HFFc6 (cell line): ENCODE measurements at regions not wholly inside any gene's neighbourhood (a gene's known extent, or its start where the extent isn't known, plus 50 kb on each side); places are given as distances from the start of the nearest gene placed in this dataset.

Experiments used
- DNase-seq: peaks from one replicate; pipeline ENCODE4 v3.0.0-alpha.2; 2018
- H3K27ac Mint-ChIP-seq: 2 replicates; pipeline ENCODE4 v1.8.0; 2020; ENCODE audit warnings: mild to moderate bottlenecking, mixed read lengths
- H3K27me3 Mint-ChIP-seq: 2 replicates; pipeline ENCODE4 v1.8.0; 2021; ENCODE audit warnings: mild to moderate bottlenecking, moderate library complexity, mixed read lengths; ENCODE audit not compliant: insufficient read depth
- H3K36me3 Mint-ChIP-seq: 2 replicates; pipeline ENCODE4 v1.8.0; 2021; ENCODE audit warnings: low read depth, mixed read lengths
- H3K4me1 Mint-ChIP-seq: 2 replicates; pipeline ENCODE4 v1.8.0; 2020; ENCODE audit warnings: low read depth, mixed read lengths
- H3K4me3 Mint-ChIP-seq: 2 replicates; pipeline ENCODE4 v1.8.0; 2020; ENCODE audit warnings: mild to moderate bottlenecking, moderate library complexity, mixed read lengths
- H3K9me3 Mint-ChIP-seq: 2 replicates; pipeline ENCODE4 v1.8.0; 2020; ENCODE audit warnings: mild to moderate bottlenecking, mixed read lengths
- TF ChIP-seq, protein P1 (sequence below): fragments of 200-600 bp; sonication (generic); IDR thresholded peaks from 2 replicates; pipeline ENCODE4 v1.5.0; 2021; ENCODE audit warnings: antibody characterized with exemption, mild to moderate bottlenecking

DNA sequence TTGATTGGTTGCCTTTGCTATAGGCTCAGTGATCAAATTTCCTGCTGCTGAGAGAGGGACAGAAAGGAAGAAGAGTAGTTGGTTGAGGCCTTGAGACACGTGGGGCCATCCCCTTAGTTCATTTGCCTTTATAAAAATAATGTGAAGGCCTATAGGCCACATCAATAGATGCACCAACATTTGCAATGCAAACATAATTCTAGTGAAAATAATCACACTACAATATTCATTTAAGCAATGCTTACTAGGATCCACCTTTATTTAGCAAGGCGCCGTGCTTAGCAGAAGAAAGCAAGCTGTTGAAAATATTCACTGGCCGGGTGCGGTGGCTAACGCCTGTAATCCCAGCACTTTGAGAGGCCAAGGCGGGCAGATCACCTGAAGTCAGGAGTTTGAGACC is 105.3 kb upstream of the CXCR4 start:
- Mint-ChIP-seq H3K27me3 (no peaks in the 10 kb centered on the region), H3K4me3 (no peak overlapping the region), H3K36me3 (no peaks in the 10 kb centered on the region), H3K27ac (no peak overlapping the region), H3K9me3 (peaks cover 11% of the 10 kb centered on the region; the same call in 1 of the 2 replicates), H3K4me1 (no peaks in the 10 kb centered on the region)
- TF ChIP-seq, protein P1, sequence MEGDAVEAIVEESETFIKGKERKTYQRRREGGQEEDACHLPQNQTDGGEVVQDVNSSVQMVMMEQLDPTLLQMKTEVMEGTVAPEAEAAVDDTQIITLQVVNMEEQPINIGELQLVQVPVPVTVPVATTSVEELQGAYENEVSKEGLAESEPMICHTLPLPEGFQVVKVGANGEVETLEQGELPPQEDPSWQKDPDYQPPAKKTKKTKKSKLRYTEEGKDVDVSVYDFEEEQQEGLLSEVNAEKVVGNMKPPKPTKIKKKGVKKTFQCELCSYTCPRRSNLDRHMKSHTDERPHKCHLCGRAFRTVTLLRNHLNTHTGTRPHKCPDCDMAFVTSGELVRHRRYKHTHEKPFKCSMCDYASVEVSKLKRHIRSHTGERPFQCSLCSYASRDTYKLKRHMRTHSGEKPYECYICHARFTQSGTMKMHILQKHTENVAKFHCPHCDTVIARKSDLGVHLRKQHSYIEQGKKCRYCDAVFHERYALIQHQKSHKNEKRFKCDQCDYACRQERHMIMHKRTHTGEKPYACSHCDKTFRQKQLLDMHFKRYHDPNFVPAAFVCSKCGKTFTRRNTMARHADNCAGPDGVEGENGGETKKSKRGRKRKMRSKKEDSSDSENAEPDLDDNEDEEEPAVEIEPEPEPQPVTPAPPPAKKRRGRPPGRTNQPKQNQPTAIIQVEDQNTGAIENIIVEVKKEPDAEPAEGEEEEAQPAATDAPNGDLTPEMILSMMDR, result no peak
- no peak for DNase-seq

DNA sequence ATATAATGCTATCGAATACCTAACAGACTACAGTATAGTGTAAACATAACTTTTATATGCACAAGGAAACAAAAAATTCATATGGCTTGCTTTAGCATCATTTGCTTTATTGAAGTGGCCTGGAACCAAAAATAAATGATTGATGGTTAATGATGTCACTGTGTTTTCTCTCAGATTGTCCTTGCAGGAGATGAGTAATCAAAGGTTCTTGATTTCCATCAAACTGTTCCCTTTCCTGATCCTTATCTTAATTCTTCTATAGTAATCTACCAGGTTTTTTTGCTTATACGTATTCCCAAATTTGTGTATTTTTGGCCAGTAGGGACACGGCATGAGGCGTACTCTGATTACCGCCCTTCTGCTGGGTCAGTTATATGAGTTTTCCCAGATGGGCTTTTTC is 104.9 kb upstream of the CXCR4 start:
- Mint-ChIP-seq H3K27me3 (no peaks in the 10 kb centered on the region), H3K36me3 (no peaks in the 10 kb centered on the region), H3K27ac (no peak overlapping the region), H3K4me3 (no peak overlapping the region), H3K4me1 (no peaks in the 10 kb centered on the region), H3K9me3 (peaks cover 7% of the 10 kb centered on the region; the same call in 1 of the 2 replicates)
- DNase-seq, result no peak
- TF ChIP-seq, protein P1, result no peak

DNA sequence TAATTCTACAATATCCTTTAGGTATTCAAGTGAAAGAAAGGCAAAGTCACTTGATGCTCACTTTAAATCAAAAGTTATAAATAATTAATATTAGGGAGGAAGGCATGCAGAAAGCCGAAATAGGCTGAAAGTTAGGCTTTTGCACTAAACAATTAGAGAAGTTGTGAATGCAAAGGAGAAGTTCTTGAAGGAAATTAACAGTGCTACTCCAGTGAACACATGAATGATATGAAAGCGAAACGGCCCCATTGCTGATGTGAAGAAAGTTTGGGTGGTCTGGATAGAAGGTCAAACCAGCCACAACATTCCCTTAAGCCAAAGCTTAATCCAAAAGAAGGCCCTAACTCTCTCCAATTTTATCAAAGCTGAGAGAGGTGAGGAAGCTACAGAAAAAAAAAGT is 103.1 kb upstream of the CXCR4 start:
- no peak for DNase-seq
- no peak overlapping the region for H3K27ac Mint-ChIP-seq
- no peaks in the 10 kb centered on the region for H3K4me1 Mint-ChIP-seq
- no peaks in the 10 kb centered on the region for H3K36me3 Mint-ChIP-seq
- H3K4me3 Mint-ChIP-seq, result no peak overlapping the region
- TF ChIP-seq, protein P1, result no peak
- H3K9me3 Mint-ChIP-seq, result peaks cover 7% of the 10 kb centered on the region
- no peaks in the 10 kb centered on the region for H3K27me3 Mint-ChIP-seq

DNA sequence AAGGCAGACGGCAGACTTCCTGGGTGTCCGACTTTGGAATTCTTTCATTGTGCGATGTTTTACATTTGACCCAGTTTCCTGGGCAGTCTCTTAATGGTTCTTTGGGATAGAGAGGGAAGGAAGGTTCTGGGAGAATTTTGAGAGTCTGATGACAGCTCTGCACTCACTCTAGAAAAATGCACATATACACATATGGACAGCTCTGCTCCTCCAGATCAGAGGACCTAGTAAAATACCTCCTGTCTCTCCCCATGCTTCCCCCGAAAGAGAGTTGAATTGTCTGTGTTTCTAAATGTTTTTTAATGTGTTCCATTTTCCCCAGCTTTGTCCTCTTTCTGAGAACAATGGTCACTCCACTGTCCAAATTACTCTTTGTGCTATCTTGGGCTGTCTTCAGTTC is 102.0 kb upstream of the CXCR4 start:
- H3K4me1 Mint-ChIP-seq, result no peaks in the 10 kb centered on the region
- H3K27ac Mint-ChIP-seq, result no peak overlapping the region
- peaks cover 7% of the 10 kb centered on the region for H3K9me3 Mint-ChIP-seq
- no peak overlapping the region for H3K4me3 Mint-ChIP-seq
- DNase-seq, result no peak
- TF ChIP-seq, protein P1, result no peak
- no peaks in the 10 kb centered on the region for H3K27me3 Mint-ChIP-seq
- H3K36me3 Mint-ChIP-seq, result no peaks in the 10 kb centered on the region

DNA sequence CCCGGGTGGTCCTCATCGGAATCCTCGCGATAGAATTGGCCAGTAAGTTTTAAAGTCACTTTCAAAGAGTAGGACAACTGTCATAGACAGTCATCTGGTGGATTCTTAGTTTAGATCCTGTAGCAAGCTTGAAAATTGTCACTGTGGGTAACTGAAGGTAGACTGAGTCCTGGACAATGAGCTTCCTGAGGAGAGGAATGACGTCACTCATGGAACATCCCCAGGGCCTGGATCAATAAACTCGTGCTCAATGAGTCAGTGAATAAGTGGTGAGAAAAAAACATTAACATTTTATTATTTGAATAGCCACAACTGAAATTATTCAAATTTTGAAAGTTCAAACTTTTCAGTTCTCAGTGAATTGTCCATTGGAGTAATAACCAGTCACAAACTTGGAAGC is 101.4 kb upstream of the CXCR4 start:
- no peak for DNase-seq
- TF ChIP-seq, protein P1, result no peak
- Mint-ChIP-seq H3K27ac (no peak overlapping the region), H3K4me1 (no peaks in the 10 kb centered on the region), H3K9me3 (peaks cover 12% of the 10 kb centered on the region), H3K4me3 (no peak overlapping the region), H3K36me3 (no peaks in the 10 kb centered on the region), H3K27me3 (no peaks in the 10 kb centered on the region)

DNA sequence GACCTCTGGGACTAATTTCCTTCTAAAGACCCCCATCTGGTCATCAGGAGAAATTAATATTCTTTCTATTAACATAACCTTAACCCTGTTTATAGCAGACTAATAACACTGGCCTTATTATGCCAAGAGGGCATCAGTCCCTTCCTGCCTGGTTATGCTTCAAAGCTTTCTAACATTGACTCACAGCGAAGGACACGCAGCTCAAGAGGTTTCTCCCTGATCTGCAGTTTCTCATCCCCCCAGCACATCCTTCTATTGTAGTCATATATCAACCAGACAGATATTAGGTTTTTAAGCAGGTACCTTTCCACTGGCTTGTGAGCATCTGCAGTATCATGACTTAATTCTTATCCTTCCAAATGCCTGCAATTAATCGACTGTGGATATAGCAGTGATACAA is 100.0 kb upstream of the CXCR4 start:
- H3K27me3 Mint-ChIP-seq, result no peaks in the 10 kb centered on the region
- TF ChIP-seq, protein P1, result no peak
- H3K27ac Mint-ChIP-seq, result no peak overlapping the region
- H3K36me3 Mint-ChIP-seq, result no peaks in the 10 kb centered on the region
- no peak for DNase-seq
- no peaks in the 10 kb centered on the region for H3K4me1 Mint-ChIP-seq
- no peak overlapping the region for H3K4me3 Mint-ChIP-seq
- peaks cover 23% of the 10 kb centered on the region for H3K9me3 Mint-ChIP-seq
